HepG2 (cell line): ENCODE measurements at regions not wholly inside any gene's neighbourhood (a gene's known extent, or its start where the extent isn't known, plus 50 kb on each side); places are given as distances from the start of the nearest gene placed in this dataset.

Source experiments
- BATF2 ChIP-seq: sonication (generic); formaldehyde crosslinking; IDR thresholded peaks from 2 replicates; pipeline ENCODE4 v1.8.0; 2022; ENCODE audit warnings: mild to moderate bottlenecking, missing genetic modification reagents, moderate library complexity
- CC2D1A ChIP-seq: sonication (generic); formaldehyde crosslinking; IDR thresholded peaks from 2 replicates; pipeline ENCODE4 v1.8.1; 2023; ENCODE audit warnings: mild to moderate bottlenecking, missing genetic modification reagents
- CEBPG ChIP-seq: IDR thresholded peaks from 2 replicates; pipeline ENCODE4 v1.6.1; 2016
- ETV6 ChIP-seq: sonication (generic); formaldehyde crosslinking; conservative IDR thresholded peaks from 2 replicates; pipeline ENCODE4 v1.4.0; 2020; ENCODE audit warnings: missing genetic modification reagents
- HES4 ChIP-seq: sonication (generic); formaldehyde crosslinking; IDR thresholded peaks from 2 replicates; pipeline ENCODE4 v1.9.0; 2021; ENCODE audit warnings: mild to moderate bottlenecking, missing genetic modification reagents, borderline replicate concordance
- HMGXB4 ChIP-seq, 2 experiments: sonication (generic) in 1 of 2; formaldehyde crosslinking in 1 of 2; IDR thresholded peaks; 2 replicates each; pipeline versions ENCODE4 v1.4.0 to v1.6.1; 2018 to 2020; ENCODE audit warnings: missing genetic modification reagents in 2 of 2, borderline replicate concordance in 1 of 2, low read depth in 1 of 2, mild to moderate bottlenecking in 1 of 2, missing biosample characterization in 1 of 2
- HNF4A ChIP-seq: sonication (generic); formaldehyde crosslinking; IDR thresholded peaks from 2 replicates; pipeline ENCODE4 v1.4.0; 2020; ENCODE audit warnings: missing genetic modification reagents
- HOMEZ ChIP-seq: IDR thresholded peaks from 2 replicates; pipeline ENCODE4 v1.6.1; 2016; ENCODE audit warnings: low read depth
- PLSCR1 ChIP-seq: sonication (generic); formaldehyde crosslinking; IDR thresholded peaks from 2 replicates; pipeline ENCODE4 v1.5.0; 2020; ENCODE audit warnings: missing genetic modification reagents, mild to moderate bottlenecking, borderline replicate concordance
- RXRB ChIP-seq: IDR thresholded peaks from 2 replicates; pipeline ENCODE4 v1.6.1; 2016; ENCODE audit warnings: borderline replicate concordance, missing genetic modification reagents, missing compliant biosample characterization
- TAF1 ChIP-seq: sonication (generic); formaldehyde crosslinking; IDR thresholded peaks from 2 replicates; pipeline ENCODE4 v1.4.0; 2020; ENCODE audit warnings: missing genetic modification reagents
- TARDBP ChIP-seq: sonication (generic); formaldehyde crosslinking; IDR thresholded peaks from 2 replicates; pipeline ENCODE4 v1.8.0; 2022; ENCODE audit warnings: mild to moderate bottlenecking, missing genetic modification reagents
- TFDP1 ChIP-seq: IDR thresholded peaks from 2 replicates; pipeline ENCODE4 v1.6.1; 2016; ENCODE audit warnings: missing compliant biosample characterization, missing genetic modification reagents, borderline replicate concordance
- ZNF10 ChIP-seq: sonication (generic); formaldehyde crosslinking; IDR thresholded peaks from 2 replicates; pipeline ENCODE4 v1.4.0; 2020; ENCODE audit warnings: mild to moderate bottlenecking, low read depth, missing genetic modification reagents, borderline replicate concordance
- ZNF20 ChIP-seq: sonication (generic); formaldehyde crosslinking; IDR thresholded peaks from 2 replicates; pipeline ENCODE4 v1.4.0; 2020; ENCODE audit warnings: mild to moderate bottlenecking, moderate library complexity, missing genetic modification reagents
- ZNF296 ChIP-seq: sonication (generic); formaldehyde crosslinking; conservative IDR thresholded peaks from 2 replicates; pipeline ENCODE4 v1.5.0; 2020; ENCODE audit warnings: mild to moderate bottlenecking, missing genetic modification reagents
- ZNF451 ChIP-seq: sonication (generic); formaldehyde crosslinking; IDR thresholded peaks from 2 replicates; pipeline ENCODE4 v1.5.0; 2020; ENCODE audit warnings: mild to moderate bottlenecking, missing genetic modification reagents
- ZNF567 ChIP-seq: sonication (generic); formaldehyde crosslinking; IDR thresholded peaks from 2 replicates; pipeline ENCODE4 v1.8.1; 2023; ENCODE audit warnings: mild to moderate bottlenecking, missing genetic modification reagents, borderline replicate concordance
- ZNF766 ChIP-seq: sonication (generic); formaldehyde crosslinking; IDR thresholded peaks from 2 replicates; pipeline ENCODE4 v1.5.0; 2020; ENCODE audit warnings: missing genetic modification reagents, borderline replicate concordance
- ZNF800 ChIP-seq: sonication (generic); formaldehyde crosslinking; IDR thresholded peaks from 2 replicates; pipeline ENCODE4 v1.4.0; 2020; ENCODE audit warnings: missing genetic modification reagents

- TF ChIP-seq PLSCR1 (no peak), TFDP1 (CRISPR knock-in tag) (peak; percentile 49; the same call in 1 of the 2 replicates), HMGXB4 (CRISPR knock-in tag; IDR thresholded peaks at IDR 0.05; ENCODE audit: borderline replicate concordance in 1 of 2, low read depth in 1 of 2) (0 out of 4 replicates have a peak, but pooled peaks of 1 of the 2 experiments have one; percentile 54), CEBPG (CRISPR knock-in tag) (peak; percentile 88), BATF2 (CRISPR knock-in tag) (no peak), ZNF451 (CRISPR knock-in tag) (no peak), ZNF800 (CRISPR knock-in tag) (no peak), TAF1 (no peak), ZNF296 (CRISPR knock-in tag) (no peak), ZNF567 (CRISPR knock-in tag) (no peak), TARDBP (CRISPR knock-in tag) (peak; percentile 67), CC2D1A (CRISPR knock-in tag) (no peak), ZNF10 (CRISPR knock-in tag) (no peak), HOMEZ (CRISPR knock-in tag) (peak; percentile 58; the same call in 1 of the 2 replicates), HES4 (CRISPR knock-in tag) (no peak), ZNF766 (CRISPR knock-in tag) (0 out of 2 replicates have a peak, but pooled peaks have one; percentile 57), ETV6 (CRISPR knock-in tag) (0 out of 2 replicates have a peak, but pooled peaks have one; percentile 72), RXRB (CRISPR knock-in tag) (peak; percentile 91), ZNF20 (CRISPR knock-in tag) (no peak), HNF4A (peak; percentile 87)
These were observed 749.1 kb upstream of the TBX3 start (continued) for GRCh38 chr12:115433014-115433634.
